IMR-90 (cell line): ENCODE measurements at regions not wholly inside any gene's neighbourhood (a gene's known extent, or its start where the extent isn't known, plus 50 kb on each side); places are given as distances from the start of the nearest gene placed in this dataset.

Experiments used
- ATAC-seq: fragments of 200-7000 bp; cut with Tn5 transposase; 2 replicates; pipeline ENCODE4 v1.9.1; 2020; ENCODE audit warnings: low read depth, mild to moderate bottlenecking, moderate library complexity
- BruUV-seq: library from RNA; stranded (reverse); fragments of 400-500 nt; replicated peaks from 2 replicates; lab custom pipeline; 2021; lab: Mats Ljungman, UMichigan
- CTCF ChIA-PET: fragments of 300-600 bp; formaldehyde crosslinking; extraction: SDS; loops from one replicate; lab custom pipeline; 2021; ENCODE audit warnings: antibody characterized with exemption; lab: Yijun Ruan, JAX
- POLR2A ChIA-PET: fragments of 300-600 bp; sonication (Branson Sonifier 250); formaldehyde crosslinking; loops from one replicate; lab custom pipeline; 2022; ENCODE audit warnings: antibody characterized with exemption; ENCODE audit not compliant: unreplicated experiment; lab: Charles Lee
- DNase-seq: peaks from one replicate; pipeline ENCODE4 v3.0.0; 2013
- H2AFZ ChIP-seq: replicated peaks from 2 replicates; pipeline ENCODE3; 2013; ENCODE audit warnings: low read length, mild to moderate bottlenecking; ENCODE audit not compliant: poor library complexity
- H2AK5ac ChIP-seq: 2 replicates; pipeline ENCODE4 v1.6.1; 2013; ENCODE audit warnings: low read depth, low read length, inconsistent platforms
- H2AK9ac ChIP-seq: replicated peaks from 2 replicates; pipeline ENCODE3; 2013; ENCODE audit warnings: mild to moderate bottlenecking, low read depth, low read length, moderate library complexity; ENCODE audit not compliant: poor library complexity
- H2BK120ac ChIP-seq: 2 replicates; pipeline ENCODE4 v1.6.1; 2013; ENCODE audit warnings: low read depth, low read length, inconsistent platforms
- H2BK15ac ChIP-seq: 3 replicates; pipeline ENCODE4 v1.6.1; 2013; ENCODE audit warnings: low read depth, low read length, inconsistent platforms
- H2BK20ac ChIP-seq: 2 replicates; pipeline ENCODE4 v1.6.1; 2013; ENCODE audit warnings: low read depth, mild to moderate bottlenecking, inconsistent platforms, low read length, moderate library complexity
- H2BK5ac ChIP-seq: 2 replicates; pipeline ENCODE4 v1.6.1; 2013; ENCODE audit warnings: mild to moderate bottlenecking, low read depth, low read length, inconsistent platforms; ENCODE audit not compliant: poor library complexity, severe bottlenecking
- H3K14ac ChIP-seq: replicated peaks from 2 replicates; pipeline ENCODE4 v1.6.1; 2013; ENCODE audit warnings: low read depth, low read length, inconsistent platforms
- H3K18ac ChIP-seq: 2 replicates; pipeline ENCODE4 v1.6.1; 2013; ENCODE audit warnings: low read depth, low read length, control low read depth
- H3K23ac ChIP-seq: 2 replicates; pipeline ENCODE4 v1.6.1; 2013; ENCODE audit warnings: low read depth, low read length, inconsistent platforms
- H3K27ac ChIP-seq: 2 replicates; pipeline ENCODE4 v1.5.1; 2013; ENCODE audit warnings: mild to moderate bottlenecking, control low read depth, low read length; ENCODE audit not compliant: insufficient read depth
- H3K27me3 ChIP-seq: 2 replicates; pipeline ENCODE4 v1.6.1; 2013; ENCODE audit warnings: low read length; ENCODE audit not compliant: control insufficient read depth, insufficient read depth
- H3K36me3 ChIP-seq: 2 replicates; pipeline ENCODE4 v1.6.1; 2013; ENCODE audit warnings: low read length, mixed read lengths; ENCODE audit not compliant: control insufficient read depth, insufficient read depth
- H3K4ac ChIP-seq: 2 replicates; pipeline ENCODE4 v1.6.1; 2013; ENCODE audit warnings: low read depth, low read length, inconsistent platforms
- H3K4me1 ChIP-seq: 2 replicates; pipeline ENCODE4 v1.6.1; 2013; ENCODE audit warnings: low read length, mixed read lengths; ENCODE audit not compliant: control insufficient read depth, insufficient read depth
- H3K4me2 ChIP-seq: 2 replicates; pipeline ENCODE4 v1.6.1; 2013; ENCODE audit warnings: low read depth, mild to moderate bottlenecking, control low read depth, low read length, moderate library complexity
- H3K4me3 ChIP-seq: 2 replicates; pipeline ENCODE4 v1.5.1; 2013; ENCODE audit warnings: low read depth, mild to moderate bottlenecking, control low read depth, low read length, moderate library complexity; ENCODE audit not compliant: insufficient read depth
- H3K56ac ChIP-seq: 2 replicates; pipeline ENCODE4 v1.6.1; 2013; ENCODE audit warnings: low read length, inconsistent platforms; ENCODE audit not compliant: insufficient read depth; ENCODE audit errors: extremely low read depth
- H3K79me1 ChIP-seq, 2 experiments: 2 replicates each; pipeline ENCODE4 v1.6.1; 2013; ENCODE audit warnings: low read length in 2 of 2, inconsistent platforms in 1 of 2, low read depth in 1 of 2
- H3K9ac ChIP-seq: 2 replicates; pipeline ENCODE4 v1.6.1; 2013; ENCODE audit warnings: low read depth, low read length, control low read depth
- H3K9me1 ChIP-seq: 2 replicates; pipeline ENCODE4 v1.6.1; 2013; ENCODE audit warnings: low read length, inconsistent platforms; ENCODE audit not compliant: insufficient read depth
- H3K9me3 ChIP-seq: 2 replicates; pipeline ENCODE4 v1.6.1; 2013; ENCODE audit warnings: low read length; ENCODE audit not compliant: control insufficient read depth, insufficient read depth
- H4K20me1 ChIP-seq: 2 replicates; pipeline ENCODE4 v1.6.1; 2013; ENCODE audit warnings: low read length, inconsistent platforms; ENCODE audit not compliant: insufficient read depth
- H4K5ac ChIP-seq: 2 replicates; pipeline ENCODE4 v1.6.1; 2013; ENCODE audit warnings: mild to moderate bottlenecking, low read depth, low read length, control low read depth
- H4K8ac ChIP-seq, 2 experiments: 2 replicates each; pipeline ENCODE4 v1.6.1; 2013; ENCODE audit warnings: low read depth in 2 of 2, low read length in 2 of 2, control low read depth in 1 of 2, inconsistent platforms in 1 of 2
- H4K91ac ChIP-seq: 2 replicates; pipeline ENCODE4 v1.6.1; 2013; ENCODE audit warnings: low read depth, low read length, inconsistent platforms; ENCODE audit not compliant: insufficient read depth
- CTCF ChIP-seq: conservative IDR thresholded peaks from 2 replicates; pipeline ENCODE4 v1.5.1; 2012; ENCODE audit warnings: mild to moderate bottlenecking, low read depth, low read length, improper control_type of control experiment
- MAZ ChIP-seq: IDR thresholded peaks from 2 replicates; pipeline ENCODE4 v1.6.1; 2012; ENCODE audit warnings: low read depth, mild to moderate bottlenecking, low read length, improper control_type of control experiment, moderate library complexity, borderline replicate concordance
- RCOR1 ChIP-seq: IDR thresholded peaks from 2 replicates; pipeline ENCODE4 v1.6.1; 2012; ENCODE audit warnings: mild to moderate bottlenecking, low read length, improper control_type of control experiment; ENCODE audit not compliant: insufficient replicate concordance
- USF2 ChIP-seq: fragments of 150-350 bp; IDR thresholded peaks from 2 replicates; pipeline ENCODE4 v1.6.1; 2017; ENCODE audit warnings: mild to moderate bottlenecking, antibody characterized with exemption, low read length, low read depth
- WGBS, 2 experiments: methylation state at CpG; one replicate each; pipeline versions ENCODE4 v1.1.5 to v1.1.7; 2013; ENCODE audit warnings: missing lambda C conversion rate in 2 of 2; ENCODE audit not compliant: insufficient read length in 1 of 2; ENCODE audit errors: extremely low coverage in 2 of 2; 5-methylcytosine and 5-hydroxymethylcytosine counted together
- dilution Hi-C: fragments of 300-500 bp; cut with HindIII; formaldehyde crosslinking; loops from one replicate; pipeline ENCODE4 v1.14.3; 2018; ENCODE audit warnings: low sequenced_read_pairs; ENCODE audit not compliant: unreplicated experiment
- in situ Hi-C: fragments of 300-500 bp; cut with MboI; formaldehyde crosslinking; loops from 3 replicates; pipeline ENCODE4 v1.14.3; 2019; ENCODE audit warnings: low sequenced_read_pairs, inconsistent platforms, mixed read lengths
- intact Hi-C: fragments of 100-400 bp; cut with micrococcal nuclease; formaldehyde crosslinking; loops from 2 replicates; pipeline ENCODE4 v1.10.0; 2022

DNA sequence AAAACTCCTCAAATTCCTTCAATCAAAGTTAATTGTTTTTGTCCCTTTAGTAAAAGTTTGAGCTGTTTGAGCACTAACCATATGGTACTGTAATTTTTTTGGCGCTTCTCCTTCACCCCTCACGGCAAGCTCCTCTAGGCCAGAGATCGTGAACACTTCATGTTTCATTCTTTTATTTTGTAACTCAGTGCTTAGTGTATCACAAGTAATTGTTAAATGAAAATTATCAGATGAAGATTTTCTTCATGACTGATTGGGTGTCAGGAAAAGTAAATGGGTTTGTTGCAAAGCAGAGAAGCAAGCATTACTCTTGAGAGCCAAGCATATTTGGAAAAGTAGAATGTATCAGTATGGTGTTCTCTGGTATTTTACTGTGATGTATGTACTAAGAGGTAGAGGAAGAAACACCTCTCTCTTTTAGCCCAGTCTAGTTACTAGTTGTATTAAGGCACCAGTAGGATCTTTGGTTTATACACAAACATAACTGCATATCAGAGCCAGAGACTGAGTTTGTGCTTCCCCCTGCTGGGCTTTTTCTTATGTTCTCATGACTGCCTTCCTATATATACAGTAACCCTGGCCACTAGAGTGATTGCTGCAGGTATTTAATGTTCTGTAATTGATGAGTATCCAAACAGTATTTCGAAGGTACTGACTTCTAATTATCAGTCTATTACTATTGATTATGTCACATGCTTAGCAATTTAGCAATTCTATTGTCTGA, 202.3 kb upstream of the KLHL1 start:
- Histone ChIP-seq H3K18ac (no peak overlapping the region), H2AK5ac (no peak overlapping the region), H2AFZ (no peak overlapping the region), H3K4me1 (no peaks in the 10 kb centered on the region), H3K4me3 (no peak overlapping the region), H4K5ac (no peak overlapping the region), H3K9me1 (no peaks in the 10 kb centered on the region), H3K4me2 (no peak overlapping the region), H2BK20ac (no peak overlapping the region), H3K27ac (no peak overlapping the region), H3K56ac (no peak overlapping the region), H4K8ac (no peak overlapping the region), H4K20me1 (no peaks in the 10 kb centered on the region), H4K91ac (no peak overlapping the region), H3K9ac (no peak overlapping the region), H3K23ac (no peak overlapping the region), H3K14ac (no peak overlapping the region), H2BK120ac (no peak overlapping the region), H2BK15ac (no peak overlapping the region), H2BK5ac (no peak overlapping the region), H3K9me3 (peaks cover 5% of the 10 kb centered on the region; the same call in 1 of the 2 replicates), H2AK9ac (no peak overlapping the region), H3K27me3 (no peaks in the 10 kb centered on the region), H3K36me3 (no peaks in the 10 kb centered on the region), H3K4ac (no peak overlapping the region), H3K79me1 (no peaks in the 10 kb centered on the region)
- ATAC-seq (no peak), DNase-seq (no peak)
- ChIA-PET POLR2A (no interaction called here), CTCF (no interaction called here)
- no TSS peak for BruUV-seq
- in situ Hi-C loops (no loop called here), dilution Hi-C loops (no loop called here), intact Hi-C loops (no loop called here)
- TF ChIP-seq MAZ (no peak), RCOR1 (no peak), USF2 (no peak), CTCF (no peak)
- no CpG with 5 or more reads among the region's 4 CpGs for WGBS, 2 experiments
